Keratinocyte (primary cell): ENCODE measurements at regions not wholly inside any gene's neighbourhood (a gene's known extent, or its start where the extent isn't known, plus 50 kb on each side); places are given as distances from the start of the nearest gene placed in this dataset.

Experiments
- EZH2 ChIP-seq: IDR thresholded peaks from one replicate; pipeline ENCODE4 v1.6.1; 2012; ENCODE audit warnings: inconsistent platforms, mild to moderate bottlenecking, low read length, moderate library complexity
- TF ChIP-seq, protein P1 (sequence below), 3 experiments: IDR thresholded peaks in 1 of 3; conservative IDR thresholded peaks in 1 of 3; optimal IDR thresholded peaks in 1 of 3; 2 replicates in 2 of 3; 3 replicates in 1 of 3; pipeline versions ENCODE3 to v1.5.1; 2011; ENCODE audit warnings: low read length in 3 of 3, mild to moderate bottlenecking in 3 of 3, moderate library complexity in 2 of 3, control low read depth in 1 of 3, inconsistent platforms in 1 of 3; ENCODE audit not compliant: insufficient read depth in 2 of 3; ENCODE audit errors: extremely low read depth in 1 of 3

DNA sequence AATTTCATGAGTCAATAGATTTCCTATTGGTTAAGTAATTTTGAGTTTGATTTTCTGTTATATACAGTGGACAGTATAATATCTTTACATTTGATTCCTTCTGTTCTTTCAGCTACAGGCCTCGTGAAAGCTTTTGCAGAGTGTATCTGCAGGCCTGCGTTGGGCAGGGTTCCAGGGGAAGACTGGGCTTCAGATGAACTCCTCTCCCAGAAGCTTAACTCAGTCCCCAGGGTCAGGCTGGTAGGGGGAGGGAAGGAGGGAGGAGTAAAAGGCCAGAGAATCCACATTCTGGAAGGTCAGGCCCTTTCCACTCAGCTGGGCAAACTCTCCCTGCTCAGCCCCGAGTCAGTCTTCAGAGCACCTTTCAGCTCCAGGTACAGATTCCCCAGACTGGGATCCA is 100.4 kb upstream of the NECTIN1 start:
- TF ChIP-seq, protein P1, sequence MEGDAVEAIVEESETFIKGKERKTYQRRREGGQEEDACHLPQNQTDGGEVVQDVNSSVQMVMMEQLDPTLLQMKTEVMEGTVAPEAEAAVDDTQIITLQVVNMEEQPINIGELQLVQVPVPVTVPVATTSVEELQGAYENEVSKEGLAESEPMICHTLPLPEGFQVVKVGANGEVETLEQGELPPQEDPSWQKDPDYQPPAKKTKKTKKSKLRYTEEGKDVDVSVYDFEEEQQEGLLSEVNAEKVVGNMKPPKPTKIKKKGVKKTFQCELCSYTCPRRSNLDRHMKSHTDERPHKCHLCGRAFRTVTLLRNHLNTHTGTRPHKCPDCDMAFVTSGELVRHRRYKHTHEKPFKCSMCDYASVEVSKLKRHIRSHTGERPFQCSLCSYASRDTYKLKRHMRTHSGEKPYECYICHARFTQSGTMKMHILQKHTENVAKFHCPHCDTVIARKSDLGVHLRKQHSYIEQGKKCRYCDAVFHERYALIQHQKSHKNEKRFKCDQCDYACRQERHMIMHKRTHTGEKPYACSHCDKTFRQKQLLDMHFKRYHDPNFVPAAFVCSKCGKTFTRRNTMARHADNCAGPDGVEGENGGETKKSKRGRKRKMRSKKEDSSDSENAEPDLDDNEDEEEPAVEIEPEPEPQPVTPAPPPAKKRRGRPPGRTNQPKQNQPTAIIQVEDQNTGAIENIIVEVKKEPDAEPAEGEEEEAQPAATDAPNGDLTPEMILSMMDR (optimal IDR thresholded peaks at IDR 0.05 in 1 of 3, IDR thresholded peaks at IDR 0.05 in 1 of 3, conservative IDR thresholded peaks at IDR 0.05 in 1 of 3; ENCODE audit: extremely low read depth in 1 of 3, insufficient read depth in 2 of 3, low read length in 3 of 3): no peak
- no peak for TF ChIP-seq EZH2
